GM12878 (cell line): ENCODE measurements at regions not wholly inside any gene's neighbourhood (a gene's known extent, or its start where the extent isn't known, plus 50 kb on each side); places are given as distances from the start of the nearest gene placed in this dataset.

Experiments
- CREB1 ChIP-seq: IDR thresholded peaks from 2 replicates; pipeline ENCODE4 v1.6.1; 2012; ENCODE audit warnings: low read depth, mild to moderate bottlenecking, inconsistent platforms
- CTCF ChIP-seq, 3 experiments: IDR thresholded peaks in 2 of 3; conservative IDR thresholded peaks in 1 of 3; 2 replicates each; pipeline ENCODE4 v1.5.1; 2011; ENCODE audit warnings: low read depth in 3 of 3, low read length in 3 of 3, mild to moderate bottlenecking in 3 of 3, control low read depth in 2 of 3, moderate library complexity in 2 of 3, inconsistent platforms in 1 of 3, mixed read lengths in 1 of 3; ENCODE audit not compliant: control insufficient read depth in 2 of 3, insufficient read depth in 1 of 3; ENCODE audit errors: extremely low read depth in 1 of 3
- EGR1 ChIP-seq, 2 experiments: IDR thresholded peaks; 1 replicate in 1 of 2; 2 replicates in 1 of 2; pipeline ENCODE4 v1.6.1; 2011 to 2012; ENCODE audit warnings: low read depth in 2 of 2, low read length in 2 of 2, borderline replicate concordance in 1 of 2, mild to moderate bottlenecking in 1 of 2, moderate library complexity in 1 of 2
- EZH2 ChIP-seq: IDR thresholded peaks from 2 replicates; pipeline ENCODE4 v1.6.1; 2012; ENCODE audit warnings: low read depth, mild to moderate bottlenecking, control low read depth, inconsistent platforms, low read length, borderline replicate concordance; ENCODE audit not compliant: control insufficient read depth
- HDGF ChIP-seq: fragments of 450-650 bp; IDR thresholded peaks from 2 replicates; pipeline ENCODE4 v1.6.1; 2016; ENCODE audit warnings: antibody characterized with exemption
- MYB ChIP-seq: fragments of 150-350 bp; IDR thresholded peaks from 2 replicates; pipeline ENCODE4 v1.6.1; 2014; ENCODE audit warnings: mild to moderate bottlenecking, low read depth, low read length, borderline replicate concordance
- NFIC ChIP-seq: IDR thresholded peaks from 2 replicates; pipeline ENCODE4 v1.6.1; 2012; ENCODE audit warnings: low read depth, mild to moderate bottlenecking, inconsistent platforms, low read length, moderate library complexity
- POLR2A ChIP-seq: IDR thresholded peaks from 2 replicates; pipeline ENCODE4 v1.6.1; 2011; ENCODE audit warnings: low read depth, mild to moderate bottlenecking, low read length
- POLR2AphosphoS2 ChIP-seq: IDR thresholded peaks from 2 replicates; pipeline ENCODE4 v1.6.1; 2011; ENCODE audit warnings: low read depth, mild to moderate bottlenecking, low read length, improper control_type of control experiment, moderate library complexity
- RB1 ChIP-seq: fragments of 450-650 bp; formaldehyde crosslinking; IDR thresholded peaks from 2 replicates; pipeline ENCODE4 v1.6.1; 2017; ENCODE audit warnings: mild to moderate bottlenecking, borderline replicate concordance
- RCOR1 ChIP-seq: conservative IDR thresholded peaks from 2 replicates; pipeline ENCODE4 v1.6.1; 2012; ENCODE audit warnings: low read depth, low read length, improper control_type of control experiment
- SREBF2 ChIP-seq: IDR thresholded peaks from 2 replicates; pipeline ENCODE4 v1.6.1; 2012; ENCODE audit warnings: mild to moderate bottlenecking, low read length
- USF1 ChIP-seq: IDR thresholded peaks from 2 replicates; pipeline ENCODE4 v1.6.1; 2011; ENCODE audit warnings: borderline replicate concordance, low read depth, mild to moderate bottlenecking, moderate library complexity, mixed read lengths, low read length; ENCODE audit not compliant: insufficient read depth; ENCODE audit errors: extremely low read length
- ZBTB4 ChIP-seq: fragments of 450-650 bp; formaldehyde crosslinking; IDR thresholded peaks from 2 replicates; pipeline ENCODE4 v1.4.0; 2022; ENCODE audit warnings: mild to moderate bottlenecking, moderate library complexity

GRCh38 chr5:29351170-29351569 is 1842.3 kb upstream of the CDH6 start:
- TF ChIP-seq USF1, result no peak
- TF ChIP-seq RB1, result no peak
- no peak for TF ChIP-seq NFIC
- TF ChIP-seq CTCF (IDR thresholded peaks at IDR 0.05 in 2 of 3, conservative IDR thresholded peaks at IDR 0.05 in 1 of 3; ENCODE audit: control insufficient read depth in 2 of 3, extremely low read depth in 1 of 3, insufficient read depth in 1 of 3, low read depth in 3 of 3, low read length in 3 of 3), result no peak
- TF ChIP-seq MYB, result no peak
- TF ChIP-seq ZBTB4 (CRISPR knock-in tag), result no peak
- TF ChIP-seq POLR2AphosphoS2, result no peak
- no peak for TF ChIP-seq RCOR1
- TF ChIP-seq EZH2, result no peak
- TF ChIP-seq SREBF2, result no peak
- TF ChIP-seq HDGF, result no peak
- TF ChIP-seq POLR2A, result no peak
- TF ChIP-seq EGR1 (IDR thresholded peaks at IDR 0.05; ENCODE audit: borderline replicate concordance in 1 of 2, low read depth in 2 of 2, low read length in 2 of 2), result no peak
- no peak for TF ChIP-seq CREB1
